GM21737 (cell line): ENCODE measurements at regions not wholly inside any gene's neighbourhood (a gene's known extent, or its start where the extent isn't known, plus 50 kb on each side); places are given as distances from the start of the nearest gene placed in this dataset.

Experiments
- ATAC-seq: cut with Tn5 transposase; IDR thresholded peaks from one replicate; pipeline ENCODE4 v1.9.1; 2021; ENCODE audit warnings: mild to moderate bottlenecking, moderate library complexity; ENCODE audit not compliant: unreplicated experiment

DNA sequence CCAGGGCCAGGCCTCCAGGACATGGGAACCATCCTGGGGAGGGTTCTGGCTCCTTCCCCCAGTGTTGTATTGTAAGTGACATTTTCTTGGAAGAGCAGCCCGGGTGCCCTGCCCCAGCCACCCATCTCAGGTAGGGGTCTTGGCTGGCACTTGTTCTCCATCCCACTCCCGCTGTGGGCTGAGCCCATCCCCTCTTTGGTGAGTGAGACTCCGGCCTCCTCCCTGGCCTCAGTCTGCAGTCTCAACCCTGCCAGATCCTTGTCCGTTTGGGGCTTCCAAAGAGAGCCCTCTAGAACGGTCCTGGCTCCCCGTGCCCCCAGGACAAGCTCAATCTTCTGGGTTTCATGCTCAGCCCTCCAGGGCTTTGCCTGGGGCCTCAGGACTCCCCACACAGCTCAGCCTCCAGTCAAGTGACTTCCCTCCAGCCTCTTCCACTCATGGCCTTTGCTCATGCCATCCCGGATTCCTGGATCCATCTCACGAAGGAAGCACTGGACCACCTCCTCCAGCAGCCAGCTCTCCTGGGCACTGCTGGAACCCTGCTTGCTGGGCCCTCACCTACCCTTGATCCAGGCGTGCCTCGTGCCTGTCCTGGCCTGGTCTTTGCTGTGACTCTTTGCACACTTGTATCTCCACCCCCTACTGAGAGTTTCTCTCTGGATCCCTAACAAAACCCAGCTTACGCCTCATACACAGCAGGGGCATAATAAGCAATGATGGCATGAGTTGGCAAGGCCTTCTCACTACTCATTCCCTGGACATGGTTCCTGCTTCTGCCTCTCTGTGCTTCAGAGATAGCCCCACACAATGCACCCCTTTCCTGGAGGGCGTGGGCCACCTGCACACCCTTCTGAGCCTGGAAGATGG lies 297.4 kb upstream of the RTL1 start:
- ATAC-seq, result no peak

DNA sequence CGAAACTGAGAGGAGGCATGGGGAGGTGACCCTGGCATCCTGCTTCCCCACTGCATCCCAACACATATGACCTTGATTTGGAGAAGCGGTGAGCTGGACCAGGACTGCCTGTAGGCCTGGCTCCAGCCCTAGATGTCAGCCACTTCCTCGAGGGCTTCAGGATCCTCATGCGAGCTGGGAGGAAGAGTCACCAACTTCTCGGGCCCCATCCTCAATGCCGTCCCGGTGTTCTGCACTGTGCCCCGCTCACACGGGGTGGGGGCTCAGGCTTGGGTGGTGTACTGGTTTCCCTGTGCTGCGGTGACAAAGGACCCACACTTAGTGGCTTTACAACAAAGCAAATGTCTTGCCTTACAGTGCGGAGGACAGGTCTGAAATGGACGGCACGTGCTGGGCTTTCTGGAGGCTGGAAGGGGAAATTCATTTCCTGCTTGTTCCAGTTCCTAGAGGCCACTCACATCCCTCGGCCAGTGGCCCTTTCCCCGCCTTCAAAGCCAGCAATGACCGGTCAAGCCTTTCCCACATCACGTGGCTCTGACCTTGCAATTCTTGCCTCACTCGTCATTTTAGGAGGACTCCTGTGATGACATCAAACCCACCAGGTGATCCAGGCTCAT lies 298.1 kb upstream of the RTL1 start:
- no peak for ATAC-seq

DNA sequence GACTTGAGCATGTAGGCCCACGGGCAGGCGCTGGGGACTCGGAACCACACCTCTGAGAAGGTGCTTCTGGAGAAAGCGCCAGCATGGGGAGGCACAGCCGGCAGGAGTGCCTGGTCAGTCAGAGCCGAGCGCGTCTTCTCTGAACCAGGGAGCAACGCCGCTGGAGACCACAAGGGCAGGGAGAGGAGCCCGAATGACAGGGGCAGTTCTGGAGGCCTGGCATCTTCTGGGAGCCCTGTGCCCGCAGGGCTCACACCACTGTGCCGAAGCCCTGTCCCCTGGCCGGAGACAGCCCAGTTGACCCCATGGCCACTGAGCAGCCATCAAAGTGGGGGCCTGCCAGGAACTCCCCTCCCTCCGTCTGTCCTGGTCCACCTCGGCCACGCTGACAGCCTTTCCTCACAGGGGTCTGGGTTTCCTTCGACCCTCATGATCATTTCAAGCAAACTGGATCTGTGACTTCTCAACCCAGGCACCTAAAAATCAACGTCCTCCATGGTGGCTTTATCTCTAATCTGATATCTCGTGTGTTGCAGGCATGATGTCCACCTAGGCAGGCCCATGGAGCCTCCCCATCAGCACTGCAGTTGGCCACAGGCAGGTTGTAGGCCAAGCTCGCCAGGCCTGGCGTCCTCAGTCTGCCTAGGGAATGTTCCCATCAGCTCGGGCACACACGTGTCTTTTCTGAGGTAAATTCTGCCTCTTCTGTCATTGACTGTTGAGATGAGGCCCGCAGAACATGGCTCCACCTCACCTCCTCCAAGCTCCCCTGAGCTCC lies 299.3 kb upstream of the RTL1 start:
- ATAC-seq, result no peak

DNA sequence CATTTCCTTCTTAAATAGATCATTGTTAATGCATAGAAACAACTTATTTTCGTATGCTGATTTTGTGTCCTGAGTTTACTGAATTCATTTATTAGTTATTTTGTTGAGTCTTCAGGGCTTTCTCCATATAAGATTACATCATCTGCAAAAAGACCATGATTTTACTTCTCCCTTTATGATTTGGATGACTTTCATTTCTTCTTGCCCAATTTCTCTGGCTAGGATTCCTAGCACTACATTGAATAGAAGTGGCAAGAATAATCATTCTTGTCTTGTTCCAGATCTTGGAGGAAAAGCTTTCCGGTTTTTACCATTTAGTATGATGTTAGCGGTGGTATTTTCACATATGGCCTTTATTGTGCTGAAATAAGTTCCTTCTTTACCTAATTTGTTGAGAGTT lies 303.0 kb upstream of the RTL1 start:
- ATAC-seq, result no peak

DNA sequence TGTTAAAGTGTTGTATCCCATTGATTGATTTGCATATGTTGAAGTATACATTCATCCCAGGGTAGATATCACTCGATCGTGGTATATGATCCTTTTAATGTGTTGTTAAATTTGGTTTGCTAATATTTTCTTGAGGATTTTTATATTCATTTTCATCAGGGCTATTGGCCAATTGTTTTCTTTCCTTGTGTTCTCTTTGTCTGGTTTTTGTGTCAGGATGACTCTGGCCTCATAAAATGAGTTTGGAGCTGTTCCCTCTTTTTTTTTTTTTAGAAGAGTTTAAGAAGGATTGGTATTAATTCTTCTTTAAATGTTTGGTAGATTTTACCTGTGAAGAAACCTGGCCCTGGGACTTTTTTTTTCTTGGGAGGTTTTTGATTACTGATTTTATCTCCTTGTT lies 303.5 kb upstream of the RTL1 start:
- ATAC-seq, result no peak

DNA sequence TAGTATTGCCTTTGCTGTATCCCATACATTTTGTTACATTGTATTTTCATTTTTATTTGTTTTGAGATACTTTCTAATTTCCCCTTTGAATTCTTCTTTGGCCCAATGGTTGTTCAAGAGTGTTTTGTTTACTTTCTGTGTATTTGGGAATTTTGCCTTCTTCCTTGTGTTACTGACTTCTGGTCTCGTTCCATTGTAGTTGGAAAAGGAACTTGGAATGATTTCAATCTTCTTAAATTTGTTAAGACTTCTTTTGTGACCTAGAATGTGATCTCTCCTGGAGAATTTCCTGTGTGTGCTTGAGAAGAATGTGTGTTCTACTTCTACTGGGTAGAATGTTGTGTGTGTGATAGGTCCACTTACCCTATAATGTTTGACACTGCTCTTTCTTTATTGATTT lies 304.4 kb upstream of the RTL1 start:
- ATAC-seq, result no peak

DNA sequence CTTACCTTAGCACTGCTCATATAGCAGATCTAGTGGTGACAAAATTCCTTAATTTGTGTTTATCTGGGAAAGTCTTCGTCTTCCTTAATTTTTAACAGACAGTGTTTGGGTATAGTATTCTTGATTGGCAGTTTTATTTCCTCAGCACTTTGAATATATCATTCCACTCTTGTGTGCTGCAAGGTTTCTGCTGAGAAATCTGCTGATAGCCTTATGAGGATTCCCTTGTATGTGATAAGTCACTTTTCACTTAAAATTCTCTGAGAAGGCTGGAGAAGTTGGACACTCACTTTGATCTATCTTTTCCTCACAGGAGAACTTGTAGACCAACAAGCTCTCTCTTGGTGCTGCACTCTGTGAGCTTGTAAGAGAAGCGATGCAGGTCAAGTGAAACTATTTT lies 306.1 kb upstream of the RTL1 start:
- ATAC-seq, result no peak

DNA sequence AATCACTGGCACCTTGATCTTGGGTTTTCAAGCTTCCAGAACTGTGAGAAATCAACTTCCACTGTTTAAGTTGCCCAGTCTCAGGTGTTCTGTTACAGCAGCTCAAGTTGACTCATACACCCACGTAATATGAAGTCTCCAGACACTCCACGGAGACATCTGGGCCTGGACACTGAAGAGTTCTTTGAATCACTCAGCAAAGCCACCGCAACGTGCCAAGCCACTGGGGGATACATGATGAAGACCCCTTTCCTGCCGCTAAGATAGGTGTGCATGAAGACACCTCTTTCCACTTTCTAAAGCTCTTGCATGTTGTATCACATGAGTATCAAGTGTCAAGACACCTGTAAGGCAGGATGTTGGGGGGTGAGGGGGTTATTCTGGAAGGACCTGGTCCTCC lies 311.7 kb upstream of the RTL1 start:
- no peak for ATAC-seq

DNA sequence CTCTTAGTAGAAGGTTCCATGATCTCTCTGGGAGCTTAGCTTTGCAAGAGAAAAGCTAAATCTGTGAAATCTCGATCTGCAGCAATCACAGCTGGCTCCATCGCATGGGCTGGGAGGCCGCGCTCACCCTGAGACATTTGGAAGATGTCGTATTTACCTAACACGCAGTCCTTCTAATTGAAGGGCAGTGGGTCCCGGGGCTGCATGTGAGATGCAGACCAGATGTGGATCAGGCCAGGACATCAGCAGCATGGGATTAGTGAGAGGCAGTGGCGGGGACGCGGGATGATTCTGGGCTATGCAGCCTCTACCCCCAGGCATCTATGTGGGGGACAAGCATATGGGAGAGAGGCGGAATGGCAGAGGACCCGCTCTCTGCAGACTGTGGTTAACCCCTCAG lies 312.4 kb upstream of the RTL1 start:
- ATAC-seq, result no peak

DNA sequence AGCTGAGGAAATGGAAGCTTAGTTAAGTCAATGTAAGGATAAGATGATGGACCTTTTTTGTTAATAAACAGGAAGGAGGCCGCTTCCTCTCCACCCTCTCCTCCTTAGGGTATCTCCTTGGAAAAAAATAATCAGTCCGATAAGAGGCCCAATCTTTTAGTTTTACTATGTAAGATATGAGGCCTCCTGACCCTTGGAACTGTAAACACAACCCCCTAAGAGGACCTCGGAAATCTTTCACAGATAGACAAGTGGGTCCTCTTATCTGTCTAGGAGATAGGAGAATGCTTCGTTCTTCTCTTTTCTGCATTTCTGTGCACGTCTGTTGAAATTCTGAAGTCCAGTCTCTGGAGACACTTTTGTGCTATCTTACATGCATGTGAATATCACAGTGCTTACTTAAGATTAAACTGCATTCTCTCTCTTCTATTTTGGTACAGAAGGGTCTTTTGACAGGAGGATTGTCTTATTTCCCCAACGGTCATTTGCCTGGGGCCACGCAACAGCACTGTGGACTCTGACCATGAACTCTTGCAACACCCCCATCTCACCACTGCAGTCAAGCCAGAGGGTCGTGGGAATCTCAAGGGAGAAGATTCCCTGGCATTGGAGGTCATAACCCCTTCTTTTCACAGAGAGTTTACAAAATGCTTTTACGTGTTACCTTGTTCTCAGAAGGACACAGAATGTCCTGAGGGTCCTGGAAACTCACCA lies 313.0 kb upstream of the RTL1 start:
- no peak for ATAC-seq

DNA sequence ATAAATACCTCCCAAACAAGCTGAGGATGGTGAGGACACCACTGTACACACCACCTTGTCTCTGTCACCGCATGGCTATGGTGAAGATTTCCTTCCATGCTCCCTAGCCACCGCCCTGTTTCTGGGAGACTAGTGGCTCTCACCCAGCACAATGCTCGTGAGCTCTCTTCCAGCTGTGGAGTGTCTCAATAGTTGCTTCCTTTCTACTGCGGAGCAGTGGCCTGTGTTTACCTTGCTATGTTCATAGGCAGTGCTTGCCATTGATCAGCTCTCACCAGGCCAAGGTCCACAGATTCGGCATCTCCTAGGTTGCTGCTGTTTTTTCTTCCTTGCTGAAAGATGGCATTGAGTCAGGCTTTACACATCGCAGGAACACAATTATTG lies 313.6 kb upstream of the RTL1 start:
- ATAC-seq, result no peak

DNA sequence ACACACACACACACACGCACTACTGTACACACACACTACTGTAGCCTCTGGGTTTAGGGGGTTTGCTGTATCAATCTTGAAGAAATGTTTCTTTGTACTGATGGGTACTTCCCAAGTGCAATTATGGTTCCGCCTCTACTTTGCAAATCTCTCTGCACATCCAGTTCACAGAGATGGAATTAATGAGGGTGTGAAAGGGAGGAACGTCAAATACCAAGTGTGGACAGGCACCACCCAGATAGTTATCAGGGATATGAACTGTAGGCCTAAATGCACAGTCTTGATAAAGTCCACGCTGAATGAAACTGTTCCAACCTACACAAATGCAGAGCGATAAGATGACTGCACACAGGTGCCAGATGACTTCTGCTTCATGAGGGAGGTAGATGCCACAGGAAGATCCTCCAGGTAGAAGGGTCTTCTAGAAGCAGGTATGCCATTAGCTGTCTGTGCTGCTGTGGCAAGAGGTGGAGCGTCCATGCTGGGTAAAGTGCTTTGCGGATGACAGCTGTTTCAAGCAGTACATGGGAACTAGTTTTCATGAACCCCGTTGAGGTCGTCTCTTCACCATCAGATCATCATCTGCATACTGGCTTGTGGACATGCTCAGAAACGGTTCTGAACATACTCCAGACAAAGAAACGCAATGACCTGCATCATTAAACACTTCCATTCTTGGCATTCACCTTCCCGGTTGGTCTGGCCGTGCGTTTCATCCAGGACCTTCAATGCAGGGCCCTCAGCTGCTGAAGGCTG lies 314.3 kb upstream of the RTL1 start:
- ATAC-seq, result no peak

DNA sequence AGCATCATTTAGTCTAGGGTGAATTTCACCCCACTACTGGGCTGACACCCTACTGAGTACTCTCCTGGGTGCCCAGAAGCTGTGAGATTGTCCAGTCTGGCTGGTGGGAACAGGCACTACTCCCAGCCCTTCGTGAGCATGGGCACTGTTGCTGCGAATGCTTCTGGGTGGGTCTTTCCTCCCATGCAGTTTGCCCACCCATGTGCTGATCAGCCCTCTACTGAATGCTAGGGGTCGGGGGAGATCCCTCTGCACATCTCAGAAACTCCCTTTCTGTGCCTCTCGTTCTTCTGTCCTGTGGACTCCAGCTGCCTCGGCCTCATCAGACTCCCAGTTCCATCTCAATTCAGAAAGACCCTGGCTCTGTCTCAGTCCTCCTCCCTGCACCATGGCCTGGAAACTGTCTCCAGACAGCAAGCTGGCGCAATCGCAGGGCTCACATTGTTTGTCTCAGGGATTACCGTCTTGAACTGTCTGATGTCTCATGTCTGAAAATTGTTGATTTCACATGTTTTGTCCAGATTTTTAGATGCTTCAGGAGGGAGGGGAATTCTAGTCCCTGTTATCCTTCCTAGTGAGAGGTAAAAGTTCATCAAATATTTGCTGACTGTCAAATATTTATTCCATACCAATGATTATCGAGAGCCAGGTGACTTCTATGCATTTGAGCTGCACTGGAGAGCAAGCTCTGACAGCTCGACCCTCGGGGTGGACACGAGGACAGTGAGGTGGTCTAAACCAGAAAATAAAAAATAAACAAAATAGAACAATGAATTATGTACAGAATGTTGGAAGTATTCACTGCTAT lies 316.6 kb upstream of the RTL1 start:
- no peak for ATAC-seq

DNA sequence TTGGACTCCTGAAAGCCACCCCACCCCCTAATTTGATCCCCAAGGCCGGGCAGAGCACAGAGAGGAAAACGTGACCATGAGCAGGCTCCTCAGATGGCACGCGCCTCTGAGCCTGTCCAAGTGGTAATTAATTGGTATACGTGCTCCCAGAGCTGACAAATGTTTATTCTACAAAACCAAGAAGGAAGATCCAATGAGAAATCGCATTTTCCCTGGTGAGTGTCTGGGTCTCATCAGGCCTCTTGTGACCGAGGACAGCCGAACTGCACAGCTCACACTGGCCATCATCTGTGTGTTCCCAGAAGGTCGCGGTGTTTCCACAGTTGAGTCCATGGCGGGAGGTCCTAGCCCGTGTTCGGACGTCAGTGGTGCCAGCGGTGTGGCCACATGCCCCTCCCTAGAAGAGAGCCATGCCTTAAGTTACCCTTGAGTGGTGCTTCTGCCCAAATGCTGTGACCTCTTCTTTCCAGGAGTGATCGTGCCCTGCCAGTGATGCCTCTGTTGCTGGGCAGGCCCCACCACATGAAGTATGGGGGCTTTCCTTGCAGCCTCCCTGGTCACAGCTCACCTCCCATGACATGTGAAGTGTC lies 317.5 kb upstream of the RTL1 start:
- no peak for ATAC-seq

DNA sequence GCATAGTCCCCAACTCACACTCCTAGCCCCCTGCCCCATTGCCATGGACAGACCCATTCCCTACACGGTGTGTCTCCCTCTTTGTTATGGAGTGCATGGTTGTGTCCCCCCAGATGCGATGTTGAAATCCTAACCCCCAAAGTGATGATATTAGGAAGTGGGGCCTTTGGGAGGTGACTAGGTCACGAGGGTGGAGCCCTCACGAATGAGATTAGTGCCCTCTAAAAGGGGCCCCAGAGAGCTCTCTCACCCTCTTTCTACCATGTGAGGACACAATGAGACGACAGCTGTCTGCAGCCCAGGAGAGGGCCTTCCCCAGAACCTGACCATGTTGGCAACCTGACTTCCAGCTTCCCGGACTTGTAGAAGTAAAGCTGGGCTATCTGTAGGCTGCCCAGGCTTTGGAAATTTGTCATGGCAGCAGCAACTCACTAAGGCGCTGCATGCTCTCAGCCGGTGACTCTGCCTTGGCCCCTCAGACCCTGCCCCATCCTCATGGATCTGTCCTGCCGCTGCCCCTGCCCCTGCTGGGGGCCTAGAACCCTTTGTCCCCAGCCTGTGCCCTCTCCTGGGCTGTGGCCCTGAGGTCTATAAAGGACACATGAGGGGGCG lies 318.1 kb upstream of the RTL1 start:
- ATAC-seq, result no peak

DNA sequence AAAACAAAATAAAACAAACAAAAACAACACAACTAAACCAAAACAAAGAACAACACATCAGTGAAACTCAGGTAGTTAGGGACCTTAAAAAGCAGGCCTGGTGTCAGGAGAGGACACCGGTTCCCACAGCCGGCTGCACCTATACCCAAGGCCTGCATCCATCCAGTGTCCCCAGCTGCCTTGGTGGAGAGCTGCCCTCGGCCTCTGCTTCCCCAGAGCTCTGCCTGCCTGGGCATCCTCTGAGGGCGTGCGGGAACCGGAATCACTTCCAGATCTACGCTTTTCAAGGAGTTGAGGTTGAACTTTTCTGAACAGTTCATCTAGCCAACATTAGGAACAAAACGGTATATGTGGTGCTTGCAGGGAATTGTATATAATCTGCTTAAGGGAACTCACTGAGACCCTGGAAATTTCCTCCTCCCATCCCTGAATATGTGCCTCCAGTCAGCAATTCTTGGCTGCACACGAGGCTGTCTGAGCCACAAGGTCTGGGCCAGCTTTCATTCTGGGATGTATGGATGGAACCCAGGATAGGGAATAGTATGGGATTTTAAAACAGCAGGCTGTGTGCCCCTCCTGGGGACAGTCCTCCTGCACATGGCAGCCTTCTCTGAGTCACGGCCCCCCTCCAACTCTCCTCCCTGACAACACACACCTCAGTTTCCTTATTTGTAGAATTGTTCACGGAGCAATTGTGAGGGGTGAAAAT lies 319.0 kb upstream of the RTL1 start:
- ATAC-seq, result no peak

DNA sequence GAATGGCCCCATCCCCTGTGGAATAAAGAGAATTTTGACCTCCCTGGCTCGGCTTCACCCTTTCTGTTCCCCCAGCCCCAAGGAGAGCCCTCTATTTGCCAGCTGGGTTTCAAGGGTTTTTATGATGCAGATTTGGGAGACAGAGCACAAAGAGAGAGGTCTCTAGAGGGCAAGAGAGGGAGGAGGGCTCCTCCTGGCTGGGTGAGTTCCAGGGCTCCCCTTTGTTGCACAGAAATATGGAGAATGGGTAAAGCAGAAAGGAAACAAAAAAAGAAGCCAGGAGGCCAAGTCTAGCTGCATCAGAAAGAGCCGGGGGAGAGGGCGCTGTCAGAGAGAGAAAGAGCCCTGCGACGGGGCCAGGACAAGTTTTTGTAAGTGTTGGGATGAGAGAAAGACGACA lies 319.6 kb upstream of the RTL1 start:
- ATAC-seq, result no peak

DNA sequence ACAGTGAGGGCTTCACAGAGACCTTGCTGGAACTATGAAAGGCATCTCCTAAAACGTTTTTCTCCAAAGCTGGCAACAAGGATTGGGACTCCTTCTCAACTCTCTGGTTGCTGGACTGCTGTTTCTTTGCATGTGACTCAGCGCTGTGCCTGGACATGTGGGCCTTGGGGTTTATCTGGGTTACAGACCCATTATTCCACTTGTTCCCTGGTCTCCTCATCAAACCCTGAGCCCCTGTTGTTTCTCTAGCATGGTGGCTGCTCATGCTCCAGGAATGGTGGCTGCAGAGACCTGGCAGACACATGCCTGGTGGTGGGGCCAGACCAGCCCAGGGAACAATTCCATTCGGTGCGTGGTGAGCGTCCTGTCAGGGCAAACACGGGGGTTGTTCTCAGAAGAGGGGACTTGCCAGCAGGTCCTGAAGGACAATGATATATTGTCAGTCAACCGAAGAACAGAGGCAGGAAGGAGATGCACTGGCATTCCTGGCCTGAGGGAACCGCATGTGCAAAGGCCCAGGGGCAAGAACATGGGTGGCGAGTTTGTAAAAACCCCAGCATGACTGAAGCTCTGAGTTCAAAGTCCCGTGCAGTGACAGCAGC lies 320.1 kb upstream of the RTL1 start:
- no peak for ATAC-seq
